B cell (primary cell): ENCODE measurements at regions not wholly inside any gene's neighbourhood (a gene's known extent, or its start where the extent isn't known, plus 50 kb on each side); places are given as distances from the start of the nearest gene placed in this dataset.

Experiments used
- ATAC-seq: fragments of 200-7000 bp; cut with Tn5 transposase; one replicate; pipeline ENCODE4 v1.10.0; 2021; ENCODE audit warnings: low read depth, mild to moderate bottlenecking, moderate number of reproducible peaks, moderate library complexity
- CTCF ChIA-PET: fragments of 350-600 bp; sonication (Branson Sonifier 250); formaldehyde crosslinking; loops from one replicate; lab custom pipeline; 2021; ENCODE audit warnings: antibody characterized with exemption, inconsistent platforms; lab: Charles Lee
- POLR2A ChIA-PET: fragments of 350-600 bp; sonication (Branson Sonifier 250); formaldehyde crosslinking; loops from one replicate; lab custom pipeline; 2021; ENCODE audit warnings: antibody characterized with exemption; lab: Charles Lee
- DNase-seq: peaks from one replicate; pipeline ENCODE4 v3.0.0; 2013
- H2AFZ ChIP-seq: 2 replicates; pipeline ENCODE4 v1.6.1; 2012; ENCODE audit warnings: mild to moderate bottlenecking, low read depth, low read length; ENCODE audit not compliant: insufficient read depth, poor library complexity, severe bottlenecking
- H3K27ac ChIP-seq, 2 donors: 1 replicate in 1 of 2; 2 replicates in 1 of 2; pipeline ENCODE4 v1.5.1; 2012 to 2013; ENCODE audit warnings: low read length in 2 of 2, mild to moderate bottlenecking in 2 of 2, moderate library complexity in 1 of 2
- H3K27me3 ChIP-seq, 4 experiments: fragments of 200-600 bp in 1 of 4; sonication (generic) in 1 of 4; replicated peaks in 1 of 4; 1 replicate in 2 of 4; 2 replicates in 2 of 4; pipeline versions ENCODE4 v1.6.1 to v1.7.0; 2013 to 2016; ENCODE audit warnings: low read length in 3 of 4, mild to moderate bottlenecking in 2 of 4, mixed read lengths in 1 of 4, moderate library complexity in 1 of 4; ENCODE audit not compliant: insufficient read depth in 4 of 4, control insufficient read depth in 3 of 4; ENCODE audit errors: control extremely low read depth in 1 of 4
- H3K36me3 ChIP-seq, 2 experiments: replicated peaks in 1 of 2; 1 replicate in 1 of 2; 2 replicates in 1 of 2; pipeline versions ENCODE4 v1.6.1 to v1.7.1; 2013; ENCODE audit warnings: low read length in 1 of 2; ENCODE audit not compliant: insufficient read depth in 2 of 2, control insufficient read depth in 1 of 2; ENCODE audit errors: control extremely low read depth in 1 of 2, extremely low read depth in 1 of 2
- H3K4me1 ChIP-seq, 2 donors: fragments of 200-600 bp in 1 of 2; sonication (generic) in 1 of 2; 1 replicate in 1 of 2; 2 replicates in 1 of 2; pipeline versions ENCODE4 v1.5.1 to v1.6.1; 2013 to 2017; ENCODE audit warnings: low read length in 2 of 2; ENCODE audit not compliant: control insufficient read depth in 2 of 2, insufficient read depth in 2 of 2
- H3K4me2 ChIP-seq: replicated peaks from 2 replicates; pipeline ENCODE3; 2012; ENCODE audit warnings: mild to moderate bottlenecking, low read depth, low read length; ENCODE audit not compliant: poor library complexity, severe bottlenecking
- H3K4me3 ChIP-seq, 5 experiments: fragments of 200-600 bp in 1 of 5; sonication (generic) in 1 of 5; 1 replicate in 3 of 5; 2 replicates in 2 of 5; pipeline versions ENCODE4 v1.5.1 to v1.7.0; 2011 to 2016; ENCODE audit warnings: low read length in 4 of 5, mild to moderate bottlenecking in 4 of 5, low read depth in 2 of 5, control low read depth in 1 of 5, moderate library complexity in 1 of 5; ENCODE audit not compliant: insufficient read depth in 1 of 5; ENCODE audit errors: control extremely low read depth in 1 of 5, extremely low read depth in 1 of 5
- H3K79me2 ChIP-seq: fragments of 200-600 bp; sonication (generic); one replicate; pipeline ENCODE4 v1.6.0; 2016; ENCODE audit warnings: low read length; ENCODE audit not compliant: control insufficient read depth, insufficient read depth
- H3K9ac ChIP-seq: fragments of 200-600 bp; sonication (generic); 2 replicates; pipeline ENCODE4 v1.6.1; 2017; ENCODE audit warnings: mild to moderate bottlenecking, low read length, moderate library complexity
- H3K9me3 ChIP-seq, 3 donors: one replicate each; pipeline versions ENCODE4 v1.6.1 to v1.7.1; 2013; ENCODE audit warnings: low read length in 2 of 3; ENCODE audit not compliant: control insufficient read depth in 2 of 3, insufficient read depth in 1 of 3; ENCODE audit errors: control extremely low read depth in 1 of 3
- H4K20me1 ChIP-seq: 2 replicates; pipeline ENCODE4 v1.6.0; 2012; ENCODE audit warnings: mild to moderate bottlenecking, low read length; ENCODE audit not compliant: insufficient read depth, control insufficient read depth, poor library complexity, severe bottlenecking
- H3K27ac Mint-ChIP-seq: one replicate; pipeline ENCODE4 v1.8.0; 2021; ENCODE audit warnings: mixed read lengths
- H3K27me3 Mint-ChIP-seq: one replicate; pipeline ENCODE4 v1.8.0; 2021; ENCODE audit warnings: mixed read lengths
- H3K4me1 Mint-ChIP-seq: one replicate; pipeline ENCODE4 v1.8.0; 2021; ENCODE audit warnings: mixed read lengths
- H3K4me3 Mint-ChIP-seq: one replicate; pipeline ENCODE4 v1.8.0; 2021; ENCODE audit warnings: mixed read lengths
- H3K9me3 Mint-ChIP-seq: one replicate; pipeline ENCODE4 v1.8.0; 2022; ENCODE audit warnings: mixed read lengths; ENCODE audit not compliant: insufficient read depth
- CTCF ChIP-seq: fragments of 200-600 bp; IDR thresholded peaks from one replicate; pipeline ENCODE4 v1.8.0; 2022; ENCODE audit warnings: antibody characterized with exemption, mild to moderate bottlenecking
- EZH2 ChIP-seq: IDR thresholded peaks from 2 replicates; pipeline ENCODE4 v1.6.1; 2012; ENCODE audit warnings: borderline replicate concordance, low read depth, mild to moderate bottlenecking, moderate library complexity, low read length; ENCODE audit not compliant: insufficient read depth, poor library complexity, severe bottlenecking
- WGBS: methylation state at CpG from one replicate; pipeline ENCODE4 v1.1.5; 2013; ENCODE audit warnings: missing lambda C conversion rate; ENCODE audit not compliant: insufficient coverage; 5-methylcytosine and 5-hydroxymethylcytosine counted together
- intact Hi-C: fragments of 100-400 bp; cut with micrococcal nuclease; formaldehyde crosslinking; loops from one replicate; pipeline ENCODE4 v1.10.0; 2022

- intact Hi-C loops, result no loop called here
- POLR2A ChIA-PET, result no interaction called here
- Histone ChIP-seq H3K4me2 (no peak overlapping the region), H3K36me3 (no peaks in the 10 kb centered on the region), H4K20me1 (no peaks in the 10 kb centered on the region), H3K27me3 (no peaks in the 10 kb centered on the region), H3K27ac (no peak overlapping the region), H3K4me1 (no peaks in the 10 kb centered on the region), H3K9me3 (peaks cover 0 to 6% (median 0%) of the 10 kb centered on the region in 3 donors), H3K4me3 (no peak overlapping the region), H3K9ac (no peak overlapping the region), H3K79me2 (no peaks in the 10 kb centered on the region), H2AFZ (no peak overlapping the region)
- DNase-seq (no peak), ATAC-seq (no peak)
- WGBS, result 86% methylated on average over 2 of the region's 8 CpGs
- CTCF ChIA-PET, result no interaction called here
- Mint-ChIP-seq H3K27ac (no peak overlapping the region), H3K27me3 (no peaks in the 10 kb centered on the region), H3K4me1 (no peaks in the 10 kb centered on the region), H3K9me3 (peaks cover 2% of the 10 kb centered on the region), H3K4me3 (no peak overlapping the region)
- no peak for TF ChIP-seq CTCF
- TF ChIP-seq EZH2, result no peak
Measured at GRCh38 chr2:83016343-83017110, 1442.6 kb downstream of the SUCLG1 start.

GRCh38 chr2:83015900-83016299 is 1443.2 kb downstream of the SUCLG1 start:
- Histone ChIP-seq H3K4me3 (no peak overlapping the region), H3K9ac (no peak overlapping the region), H3K27me3 (no peaks in the 10 kb centered on the region), H3K9me3 (peaks cover 0 to 6% (median 0%) of the 10 kb centered on the region in 3 donors), H3K79me2 (no peaks in the 10 kb centered on the region), H3K4me2 (no peak overlapping the region), H2AFZ (no peak overlapping the region), H3K36me3 (no peaks in the 10 kb centered on the region), H3K4me1 (no peaks in the 10 kb centered on the region), H3K27ac (no peak overlapping the region), H4K20me1 (no peaks in the 10 kb centered on the region)
- WGBS, result no CpG with 5 or more reads among the region's 1 CpG
- TF ChIP-seq EZH2 (no peak), CTCF (no peak)
- Mint-ChIP-seq H3K9me3 (peaks cover 2% of the 10 kb centered on the region), H3K4me1 (no peaks in the 10 kb centered on the region), H3K4me3 (no peak overlapping the region), H3K27me3 (no peaks in the 10 kb centered on the region), H3K27ac (no peak overlapping the region)
- ATAC-seq (no peak), DNase-seq (no peak)
- CTCF ChIA-PET, result no interaction called here
- intact Hi-C loops, result no loop called here
- POLR2A ChIA-PET, result no interaction called here
